ENCODE measurements at regions not wholly inside any gene's neighbourhood (a gene's known extent, or its start where the extent isn't known, plus 50 kb on each side); places are given as distances from the start of the nearest gene placed in this dataset.
"Not testable (repeated sequence)": the region's sequence is repeated elsewhere in the genome, so short reads cannot be mapped to it uniquely, and the experiment has no call there.

DNA sequence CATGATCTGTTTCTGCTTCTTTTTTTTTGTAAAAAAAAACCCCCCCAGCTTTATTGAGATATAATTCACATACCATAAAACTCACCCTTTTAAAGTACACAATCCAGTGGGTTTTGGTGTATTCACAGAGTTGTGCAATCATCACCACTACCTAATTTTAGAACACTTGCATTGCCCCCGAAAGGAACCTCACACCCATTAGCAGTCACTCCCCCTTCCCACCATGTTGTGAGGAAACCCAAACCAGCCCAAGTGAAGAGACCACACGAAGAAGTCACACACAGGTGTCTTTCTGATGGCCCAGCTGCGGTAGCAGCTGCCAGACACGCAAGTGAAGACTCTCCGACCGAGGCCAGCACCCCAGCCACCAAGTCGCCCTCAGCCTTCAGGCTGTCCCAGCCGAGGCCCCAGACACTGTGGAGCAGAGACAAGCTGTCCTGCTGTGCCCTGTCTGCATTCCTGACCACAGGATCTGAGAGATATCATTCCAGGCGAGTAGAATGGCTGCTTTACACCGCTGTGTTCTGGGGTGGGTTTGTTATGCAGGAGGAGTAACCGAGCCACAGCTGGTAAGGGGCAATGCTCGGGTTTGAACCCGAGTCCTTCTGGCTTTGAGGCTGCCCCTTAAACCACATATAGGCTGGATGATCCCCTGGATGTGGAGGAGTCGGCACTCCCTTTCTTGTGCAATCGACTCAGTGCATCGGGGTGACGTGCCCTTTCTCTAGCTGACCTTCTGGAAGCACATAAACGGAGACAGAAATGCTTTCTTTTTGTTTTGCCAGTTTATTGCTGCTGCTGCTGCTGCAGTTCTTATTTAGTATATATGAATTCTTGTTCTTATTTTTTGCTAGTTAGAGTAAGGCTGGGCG lies 59.1 kb upstream of the PTPN1 start:
- DNase-seq, result peak; percentile 57 to 73

GRCh38 chr20:50451792-50452425 lies 58.3 kb upstream of the PTPN1 start:
- DNase-seq, result not testable (repeated sequence)

DNA sequence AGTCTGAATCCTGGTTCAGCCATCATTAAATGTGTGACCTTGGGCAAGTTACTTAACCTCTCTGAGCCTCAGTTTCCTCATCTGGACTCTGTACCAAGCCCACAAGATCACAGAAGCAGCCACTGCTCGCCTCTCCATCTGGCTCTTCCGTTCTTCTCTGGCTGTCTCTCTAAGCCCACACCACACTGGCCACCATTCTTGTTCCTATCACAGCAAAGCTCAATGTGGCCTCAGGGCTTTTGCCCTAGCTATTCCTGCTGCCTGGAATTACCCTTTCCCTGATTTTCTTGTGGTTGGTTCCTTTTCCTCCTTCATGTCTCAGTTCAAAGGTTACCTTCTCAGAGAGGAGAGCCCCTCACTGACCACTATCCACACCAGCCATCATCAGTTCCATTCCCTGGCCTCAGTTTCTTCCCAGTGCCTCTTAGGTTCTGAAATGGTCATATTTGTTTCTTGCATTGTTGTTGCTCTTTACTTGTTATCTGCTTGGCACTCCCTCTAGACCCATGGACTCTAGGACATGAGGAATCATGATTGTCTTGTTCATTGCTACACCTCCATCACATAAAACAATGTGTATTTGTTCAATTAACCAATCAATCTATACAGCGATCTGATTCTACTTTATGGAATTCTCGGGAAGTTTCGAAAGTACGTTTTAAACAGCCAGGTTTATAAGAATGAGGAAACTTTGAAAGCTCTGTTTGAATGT lies 56.5 kb upstream of the PTPN1 start:
- DNase-seq, result no peak

- DNase-seq, result not testable (repeated sequence)
These were observed 54.9 kb upstream of the PTPN1 start for GRCh38 chr20:50455245-50455644.

GRCh38 chr20:50455656-50456451 lies 54.3 kb upstream of the PTPN1 start:
- peak in 1 of 2 donors; percentile 54 for DNase-seq

- DNase-seq, result no peak
These were observed 53.5 kb upstream of the PTPN1 start for GRCh38 chr20:50456452-50457324.

GRCh38 chr20:50459124-50459918 lies 50.9 kb upstream of the PTPN1 start:
- no peak for DNase-seq

DNA sequence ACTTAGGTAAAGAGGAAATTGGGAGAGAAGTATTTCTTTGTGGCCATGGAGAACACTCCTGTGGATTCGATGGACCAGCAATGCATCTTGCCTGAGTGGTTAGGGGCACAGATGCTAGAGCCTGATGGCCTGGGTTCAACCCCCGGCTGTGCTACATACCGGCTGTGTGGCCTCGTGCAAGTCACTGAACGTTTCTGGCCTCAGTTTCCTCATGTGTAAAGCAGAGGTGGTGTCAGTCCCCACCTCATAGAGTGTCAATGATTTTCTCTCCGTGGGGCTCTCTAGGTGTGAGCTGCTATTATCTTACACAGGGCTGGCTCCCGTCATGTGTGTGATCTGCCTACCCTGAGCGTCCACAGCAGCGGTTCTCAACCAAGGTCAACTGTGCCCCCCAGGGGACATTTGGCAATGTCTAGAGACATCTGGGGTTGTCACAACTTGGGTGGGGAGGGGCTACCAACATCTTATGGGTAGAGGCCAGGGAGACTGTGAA lies 50.0 kb upstream of the PTPN1 start:
- DNase-seq, result no peak

All from inflammatory macrophage (primary cell).